NOMO-1 treated with dmso at 0.1 percent for 144 hours (cell line): ENCODE measurements at regions not wholly inside any gene's neighbourhood (a gene's known extent, or its start where the extent isn't known, plus 50 kb on each side); places are given as distances from the start of the nearest gene placed in this dataset.
"Not testable (repeated sequence)": the region's sequence is repeated elsewhere in the genome, so short reads cannot be mapped to it uniquely, and the experiment has no call there.

Experiments used
- DNase-seq: peaks from one replicate; lab custom pipeline; 2025; ENCODE audit not compliant: unreplicated experiment; lab: John Stamatoyannopoulos, UW

DNA sequence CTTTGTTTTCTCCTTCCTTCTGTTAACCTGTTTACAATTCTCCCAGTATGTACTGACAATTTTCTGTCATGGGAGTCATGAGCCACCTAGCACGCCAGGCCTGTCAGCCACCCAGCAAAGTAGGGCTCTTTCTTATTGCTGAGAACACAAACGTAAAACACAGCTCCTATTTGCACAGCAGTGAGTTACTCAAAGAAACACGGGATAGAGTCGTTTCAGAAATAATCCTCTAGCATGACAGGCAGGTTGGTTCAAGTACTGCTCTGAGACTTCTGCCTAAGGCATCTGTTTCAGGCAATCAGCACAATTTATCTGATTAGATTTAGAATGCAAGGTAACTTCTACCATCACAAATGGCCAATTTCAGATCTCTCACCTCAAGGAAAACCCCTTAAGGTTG is 88.8 kb downstream of the CD24 start:
- DNase-seq = no peak

DNA sequence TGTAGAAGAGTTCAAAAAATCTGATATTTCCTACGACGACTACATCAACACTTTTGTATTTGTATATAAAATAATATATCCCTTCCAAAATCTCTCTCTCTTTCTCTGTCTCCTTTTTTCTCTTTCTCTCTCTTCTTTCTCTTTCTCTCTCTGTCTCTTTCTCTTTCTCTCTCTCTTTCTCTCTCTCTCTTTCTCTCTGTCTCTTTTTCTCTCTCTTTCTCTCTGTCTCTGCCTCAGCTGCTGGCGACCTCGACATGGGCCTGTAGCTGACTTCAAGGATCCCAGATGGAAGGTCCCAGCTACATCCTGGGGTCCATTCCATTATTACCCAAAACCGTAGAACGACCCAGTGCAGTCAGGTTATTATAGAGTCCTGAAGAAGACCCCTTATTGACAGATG is 90.0 kb downstream of the CD24 start:
- no peak for DNase-seq

DNA sequence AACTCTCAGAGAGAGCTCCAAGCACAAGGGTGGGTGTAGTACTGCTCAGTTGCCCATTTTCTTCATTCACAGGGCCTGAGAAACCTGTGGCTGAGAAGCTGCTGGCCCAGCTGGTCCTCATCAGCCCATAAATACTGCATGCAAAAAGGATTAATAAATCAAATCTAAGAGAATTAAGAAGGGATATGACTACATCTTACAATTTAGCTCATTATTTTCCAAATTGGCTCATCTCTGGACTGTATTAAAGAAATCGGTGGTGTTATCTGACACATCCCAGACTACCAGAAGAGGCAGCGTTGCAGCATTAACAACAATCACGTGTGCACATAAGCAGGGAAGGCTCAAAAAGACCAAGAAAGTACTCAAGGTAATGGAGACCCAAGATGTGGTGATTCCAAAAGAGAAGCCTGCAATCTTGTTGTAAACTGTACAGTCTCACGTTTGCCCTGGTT is 90.7 kb downstream of the CD24 start:
- no peak for DNase-seq

GRCh38 chr6:106882601-106883518 is 91.7 kb downstream of the CD24 start:
- DNase-seq = no peak

DNA sequence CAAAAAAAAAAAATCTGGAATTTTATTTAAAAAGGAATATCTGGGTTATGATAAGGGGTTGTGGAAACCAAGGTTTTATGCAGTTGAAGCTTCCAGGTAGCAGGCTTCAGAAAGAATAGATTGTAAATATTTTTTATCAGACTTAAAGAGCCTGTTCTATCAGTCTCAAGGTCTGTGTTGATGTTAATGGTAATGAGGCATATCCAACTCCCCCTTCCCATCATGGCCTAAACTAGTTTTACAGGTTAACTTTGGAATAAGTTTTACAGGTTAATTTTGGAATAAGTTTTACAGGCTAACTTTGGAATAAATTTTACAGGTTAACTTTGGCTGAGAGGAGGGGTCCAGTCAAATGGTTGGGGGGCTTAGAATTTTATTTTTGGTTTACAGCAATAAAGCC is 92.4 kb downstream of the CD24 start:
- DNase-seq = no peak

DNA sequence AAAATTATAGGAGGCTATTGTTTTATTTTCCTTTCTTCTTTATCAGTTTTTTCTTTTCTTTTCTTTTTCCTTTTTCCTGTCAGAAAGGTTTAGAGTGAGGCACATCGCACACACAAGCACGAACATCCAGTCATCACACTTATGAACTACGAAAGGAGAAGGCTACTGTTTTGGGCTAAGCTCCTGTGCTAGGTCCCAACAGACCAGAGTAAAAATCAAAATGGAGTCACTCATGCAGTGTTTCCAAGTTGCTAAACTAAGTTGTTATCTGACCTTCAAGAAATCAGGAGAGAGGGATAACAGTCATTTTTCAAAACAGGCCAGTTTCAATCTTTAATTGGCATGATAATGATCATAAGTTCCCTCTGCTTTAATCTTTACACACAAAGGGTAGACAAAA is 93.6 kb downstream of the CD24 start:
- DNase-seq = no peak

DNA sequence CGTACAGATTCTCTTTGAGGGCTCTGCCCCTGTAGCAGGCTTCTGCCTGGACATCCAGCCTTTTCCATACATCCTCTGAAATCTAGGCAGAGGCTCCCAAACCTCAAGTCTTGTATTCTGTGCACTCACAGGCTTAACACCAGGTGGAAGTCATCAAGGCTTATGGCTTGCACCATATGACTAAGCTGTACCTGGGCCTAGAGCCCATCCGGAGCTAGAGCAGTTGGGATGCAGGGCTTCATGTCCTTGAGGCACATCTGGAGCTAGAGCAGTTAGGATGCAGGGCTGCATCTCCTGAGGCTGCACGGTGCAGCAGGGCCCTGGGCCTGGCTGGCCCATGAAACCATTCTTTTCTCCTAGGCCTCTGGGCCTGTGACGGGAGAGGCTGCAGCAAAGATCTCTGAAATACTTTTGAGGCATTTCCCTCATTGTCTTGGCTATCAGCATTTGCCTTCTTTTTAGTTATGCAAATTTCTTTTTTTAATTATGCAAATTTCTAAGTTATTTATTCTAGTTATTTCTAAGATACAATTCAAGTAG is 98.7 kb downstream of the CD24 start:
- DNase-seq = no peak

GRCh38 chr6:106874481-106874880 is 100.0 kb downstream of the CD24 start:
- DNase-seq = no peak

- DNase-seq = no peak
Measured at GRCh38 chr6:106872049-106872448, 102.5 kb downstream of the CD24 start.

DNA sequence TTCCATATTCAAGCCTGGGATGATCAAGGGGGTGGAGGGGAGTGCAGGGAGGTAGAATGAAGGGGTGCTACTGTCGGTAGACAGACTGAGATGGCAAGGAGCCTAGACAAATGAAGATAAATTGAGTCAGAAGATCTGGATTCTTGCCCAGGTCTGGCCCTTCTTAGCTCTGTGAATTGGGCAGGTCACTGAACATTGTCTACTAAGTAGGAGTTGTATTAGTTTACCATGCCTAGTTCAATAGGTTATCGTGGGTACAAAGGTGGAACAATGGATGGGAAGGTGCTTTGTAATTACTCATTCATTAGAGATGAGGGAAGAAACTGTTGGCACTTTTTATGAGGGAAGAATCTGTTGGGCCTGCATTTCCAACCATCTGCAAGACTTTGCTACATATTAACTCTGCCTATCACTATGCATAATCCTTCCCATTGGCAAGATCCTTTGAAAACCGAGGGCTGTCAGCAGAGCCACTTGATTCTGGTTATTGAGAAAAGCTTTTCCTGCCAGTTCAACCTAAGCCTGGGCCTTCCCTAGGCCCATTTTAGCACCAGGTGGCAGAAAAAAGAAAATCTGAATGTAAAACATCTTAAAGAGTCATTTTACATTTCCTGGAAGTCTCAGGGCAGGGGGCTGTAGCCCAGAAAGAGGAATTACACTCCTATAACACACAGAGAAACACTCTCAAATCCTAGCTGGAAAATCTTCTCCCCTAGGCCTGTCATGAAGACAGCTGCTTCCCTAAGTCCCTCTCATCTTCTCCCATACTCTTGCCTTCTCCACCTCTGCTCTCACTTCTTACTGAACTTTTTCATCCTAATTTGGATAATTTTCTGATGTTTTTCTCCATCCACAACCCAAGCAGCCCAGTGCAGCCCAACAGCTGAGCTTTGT is 103.5 kb downstream of the CD24 start:
- no peak for DNase-seq

DNA sequence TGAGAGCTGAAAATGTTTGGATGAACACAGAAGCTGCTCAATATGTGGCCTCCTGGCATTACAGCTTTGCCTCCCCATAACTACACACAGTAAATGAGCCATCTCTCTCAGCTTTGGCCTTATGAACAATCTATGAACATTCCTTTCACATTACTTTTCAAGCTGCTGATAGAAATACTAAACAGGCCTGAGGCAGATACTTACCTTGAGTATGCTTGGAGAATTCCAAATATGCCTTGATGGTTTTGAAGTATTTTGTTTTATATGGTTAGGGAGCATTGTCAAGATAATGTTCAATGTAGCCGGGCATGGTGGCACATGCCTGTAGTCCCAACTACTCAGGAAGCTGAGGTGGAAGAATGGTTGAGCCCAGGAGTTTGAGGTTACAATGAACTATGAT is 104.5 kb downstream of the CD24 start:
- no peak for DNase-seq

- DNase-seq = no peak
Measured at GRCh38 chr6:106869203-106869602, 105.3 kb downstream of the CD24 start.

- DNase-seq = no peak
Measured at GRCh38 chr6:106866875-106867658, 107.5 kb downstream of the CD24 start.

GRCh38 chr6:106862858-106863257 is 111.7 kb downstream of the CD24 start:
- no peak for DNase-seq

- DNase-seq = no peak
Measured at GRCh38 chr6:106860940-106861339, 113.6 kb downstream of the CD24 start.

DNA sequence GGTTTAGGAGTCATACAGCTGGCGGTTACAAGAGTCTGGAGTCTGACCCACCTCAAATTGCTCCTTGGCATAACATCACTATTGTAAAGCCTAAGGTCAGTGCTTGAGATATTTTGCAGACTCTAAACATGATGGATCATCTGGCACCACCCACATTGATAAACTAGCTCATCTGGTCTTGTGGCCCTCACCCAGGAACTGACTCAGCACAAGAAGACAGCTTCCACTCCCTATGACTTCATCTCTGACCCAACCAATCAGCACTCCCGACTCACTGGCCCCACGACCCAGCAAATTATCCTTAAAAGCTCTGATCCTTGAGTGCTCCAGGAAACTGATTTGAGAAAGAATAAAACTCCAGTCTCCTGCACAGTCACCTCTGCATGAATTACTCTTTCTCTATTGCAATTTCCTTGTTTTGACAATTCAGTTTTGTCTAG is 115.9 kb downstream of the CD24 start:
- DNase-seq = no peak

- no peak for DNase-seq
Measured at GRCh38 chr6:106857771-106858652, 116.5 kb downstream of the CD24 start.

DNA sequence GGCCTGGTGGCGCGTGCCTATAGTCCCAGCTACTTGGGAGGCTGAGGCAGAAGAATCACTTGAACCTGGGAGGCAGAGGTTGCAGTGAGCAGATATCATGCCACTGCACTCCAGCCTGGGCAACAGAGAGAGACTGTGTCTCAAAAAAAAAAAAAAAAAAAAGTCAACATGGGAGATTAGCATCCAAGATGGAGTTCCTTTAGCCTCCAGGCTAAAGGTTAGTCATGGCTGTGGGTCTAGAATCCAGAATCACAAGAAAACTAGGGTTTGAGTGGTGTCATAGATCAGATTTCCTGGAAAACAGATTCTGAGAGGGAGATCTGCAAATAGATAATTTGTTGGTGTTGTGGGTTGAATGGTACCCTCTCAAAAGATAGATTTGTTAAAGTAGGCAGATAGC is 117.2 kb downstream of the CD24 start:
- DNase-seq = not testable (repeated sequence)

DNA sequence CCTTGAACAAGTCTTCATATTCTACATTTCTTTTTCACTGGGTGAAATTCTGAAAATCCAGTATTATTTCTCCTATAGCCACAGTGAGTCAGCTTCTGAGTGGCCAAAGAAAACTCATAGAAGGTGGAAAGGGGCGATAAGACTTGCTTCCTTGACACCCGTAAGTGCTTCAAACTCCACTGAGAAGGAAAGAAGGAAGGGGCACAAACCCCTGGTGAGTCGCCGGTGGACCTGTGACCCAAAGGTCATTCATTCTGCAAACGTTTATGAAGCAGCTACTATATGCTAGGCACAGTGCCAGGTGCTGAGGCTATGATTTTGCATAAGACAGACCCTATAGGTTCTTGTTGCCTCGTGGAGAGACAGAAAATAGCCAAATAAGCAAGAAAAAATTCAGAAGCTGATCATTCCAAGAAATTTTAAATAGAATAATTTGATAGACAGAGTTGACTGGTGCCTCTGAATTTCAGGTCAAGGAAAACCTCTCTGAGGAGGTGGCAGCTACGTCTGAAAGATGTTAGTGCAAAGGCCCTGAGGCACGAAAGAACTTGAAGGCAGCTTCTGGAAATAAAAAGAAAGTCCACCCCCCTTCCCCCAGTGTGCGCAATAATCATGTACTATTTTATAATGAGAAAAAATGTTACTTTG is 118.2 kb downstream of the CD24 start:
- no peak for DNase-seq
